ENCODE measurements at regions not wholly inside any gene's neighbourhood (a gene's known extent, or its start where the extent isn't known, plus 50 kb on each side); places are given as distances from the start of the nearest gene placed in this dataset.
A peak's percentile ranks its signal among the peaks of the same experiment; 100 is the strongest.

DNA sequence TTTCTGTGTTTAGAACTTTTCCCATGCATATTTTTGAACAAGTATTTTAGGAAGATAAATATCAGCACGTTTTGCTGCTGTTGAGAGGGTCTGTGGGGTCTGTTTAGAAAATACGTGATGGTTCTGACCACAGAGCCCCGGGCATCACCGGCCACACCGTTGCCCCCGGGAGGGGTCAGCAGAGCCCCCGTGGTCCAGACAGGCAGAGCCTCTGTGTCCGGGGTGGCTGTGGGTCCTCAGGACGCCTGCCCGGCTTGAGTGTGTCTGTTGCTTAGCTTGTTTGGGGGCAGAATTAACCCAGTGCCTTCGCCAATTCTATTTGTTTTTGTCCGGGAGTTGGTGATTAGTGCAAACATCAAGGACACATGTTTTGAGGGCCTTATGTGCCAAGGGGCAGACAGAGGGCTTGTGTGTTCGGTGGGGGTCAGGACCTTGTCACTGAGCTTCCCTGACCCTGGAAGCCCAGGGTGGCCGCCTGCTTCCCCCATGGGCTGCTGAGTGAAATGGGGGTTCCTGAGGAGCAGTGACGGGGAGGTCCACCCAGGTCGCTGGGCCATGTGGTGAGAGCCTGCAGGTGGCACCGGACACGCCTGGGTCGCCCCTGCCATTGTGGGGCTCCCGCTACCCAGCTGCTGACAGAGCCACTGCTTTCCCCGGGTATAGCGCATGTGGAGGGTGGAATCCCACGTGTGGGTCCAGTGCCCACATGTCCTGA lies 122.2 kb downstream of the SIK1 start:
- no peaks in the 10 kb centered on the region for H4K20me1 ChIP-seq (ENCODE audit: low read depth)
- no peaks in the 10 kb centered on the region for H3K79me2 ChIP-seq (ENCODE audit: low read depth)
- Mint-ChIP-seq H3K36me3 (no peaks in the 10 kb centered on the region), H3K9me3 (no peaks in the 10 kb centered on the region), H3K4me3 (no peak overlapping the region), H3K27ac (peak overlapping the region; percentile 51), H3K4me1 (peaks cover 28% of the 10 kb centered on the region), H3K27me3 (ENCODE audit: insufficient read depth, low read depth) (peaks cover 4% of the 10 kb centered on the region)
- H2AFZ ChIP-seq (replicated peaks): no peak overlapping the region
- H3K27me3 ChIP-seq: no peaks in the 10 kb centered on the region
- H3K4me1 ChIP-seq: no peaks in the 10 kb centered on the region
- TF ChIP-seq CTCF (IDR thresholded peaks at IDR 0.05): no peak
- TF ChIP-seq EZH2phosphoT487 (IDR thresholded peaks at IDR 0.05): no peak
- no peak for TF ChIP-seq EZH2 (IDR thresholded peaks at IDR 0.05)
- no peak overlapping the region for H3K9ac ChIP-seq
- no peak for DNase-seq (ENCODE audit: low spot score)
- H3K36me3 ChIP-seq: no peaks in the 10 kb centered on the region
- H3K27ac ChIP-seq: no peak overlapping the region
- no peak overlapping the region for H3K4me3 ChIP-seq
- H3K4me2 ChIP-seq: no peak overlapping the region
- H3F3A ChIP-seq (ENCODE audit: low read depth): no peaks in the 10 kb centered on the region
- no peaks in the 10 kb centered on the region for H3K9me3 ChIP-seq (ENCODE audit: low read depth)

DNA sequence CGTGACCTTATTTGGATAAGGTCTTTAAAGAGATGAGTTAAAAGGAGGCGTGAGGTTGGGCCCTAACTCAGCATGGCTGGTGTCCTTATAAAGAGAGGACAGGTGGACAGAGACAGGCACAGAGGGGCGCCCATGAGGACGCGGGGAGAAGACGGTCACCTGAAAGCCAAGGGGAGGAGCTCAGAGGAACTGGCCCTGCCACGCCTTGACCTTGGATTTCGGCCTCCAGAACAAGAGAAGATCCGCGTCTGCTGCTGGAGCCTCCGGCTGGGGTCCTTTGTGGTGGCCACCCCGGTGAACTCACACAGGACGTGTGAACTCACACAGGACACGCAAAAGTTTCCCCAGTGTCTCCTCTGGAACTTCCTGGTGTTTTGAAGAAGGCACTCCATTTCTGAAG lies 122.7 kb downstream of the SIK1 start:
- no peaks in the 10 kb centered on the region for H3K9me3 ChIP-seq (ENCODE audit: low read depth)
- no peaks in the 10 kb centered on the region for H4K20me1 ChIP-seq (ENCODE audit: low read depth)
- TF ChIP-seq CTCF (IDR thresholded peaks at IDR 0.05) (no peak), EZH2phosphoT487 (IDR thresholded peaks at IDR 0.05) (no peak), EZH2 (IDR thresholded peaks at IDR 0.05) (no peak)
- H2AFZ ChIP-seq (replicated peaks): no peak overlapping the region
- H3K27me3 ChIP-seq: no peaks in the 10 kb centered on the region
- Mint-ChIP-seq H3K27ac (peak overlapping the region; percentile 51), H3K4me3 (no peak overlapping the region), H3K4me1 (peaks cover 31% of the 10 kb centered on the region), H3K36me3 (no peaks in the 10 kb centered on the region), H3K27me3 (ENCODE audit: insufficient read depth, low read depth) (peaks cover 4% of the 10 kb centered on the region), H3K9me3 (no peaks in the 10 kb centered on the region)
- no peaks in the 10 kb centered on the region for H3F3A ChIP-seq (ENCODE audit: low read depth)
- no peak overlapping the region for H3K4me3 ChIP-seq
- no peak overlapping the region for H3K9ac ChIP-seq
- H3K79me2 ChIP-seq (ENCODE audit: low read depth): no peaks in the 10 kb centered on the region
- H3K27ac ChIP-seq: no peak overlapping the region
- H3K4me2 ChIP-seq: no peak overlapping the region
- no peaks in the 10 kb centered on the region for H3K4me1 ChIP-seq
- no peaks in the 10 kb centered on the region for H3K36me3 ChIP-seq
- DNase-seq (ENCODE audit: low spot score): no peak

DNA sequence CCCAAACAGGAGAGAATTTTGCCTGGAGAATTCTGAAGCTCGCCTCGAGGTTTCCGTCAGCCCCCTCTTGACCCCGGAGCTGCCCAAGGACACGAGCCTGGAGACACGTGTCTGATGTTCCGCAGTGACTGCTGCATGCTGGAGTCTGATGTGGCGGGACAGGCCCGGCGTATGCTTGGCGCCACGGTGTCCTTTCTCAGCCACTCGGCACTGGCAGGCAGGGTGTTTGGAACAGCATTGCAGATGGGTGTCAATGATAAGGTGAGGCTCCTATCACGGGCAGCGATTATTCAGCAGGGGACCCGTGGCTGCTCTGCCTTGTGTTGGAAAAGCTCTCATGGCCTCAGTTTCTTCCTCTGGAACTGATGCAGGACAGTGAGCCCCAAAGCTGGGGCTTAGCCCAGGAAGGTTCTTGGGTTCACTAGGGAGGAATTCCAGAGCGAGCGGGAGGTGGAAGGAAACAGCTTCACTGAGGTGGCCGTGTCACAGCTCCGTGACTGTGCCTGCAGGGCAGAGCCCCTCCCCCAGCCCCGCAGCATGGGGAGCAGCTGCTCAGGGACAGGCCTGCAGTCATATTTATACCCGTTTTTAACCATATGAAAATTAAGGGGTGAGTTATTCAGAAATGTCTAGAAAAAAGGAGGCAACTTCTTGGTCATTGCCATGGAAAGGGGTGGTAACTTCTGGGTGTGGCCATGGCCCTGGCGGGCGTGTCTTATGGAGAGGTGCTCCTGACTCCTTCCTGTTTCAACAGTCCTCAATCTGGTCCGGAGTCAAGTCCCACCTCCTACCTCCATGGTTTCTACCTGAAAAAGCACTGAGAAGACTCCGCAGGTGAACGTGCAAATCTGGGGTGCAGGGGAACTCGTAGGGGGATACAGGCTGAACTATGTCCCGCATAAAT lies 123.4 kb downstream of the SIK1 start:
- Histone ChIP-seq H3K4me1 (no peaks in the 10 kb centered on the region), H4K20me1 (ENCODE audit: low read depth) (no peaks in the 10 kb centered on the region), H2AFZ (replicated peaks) (no peak overlapping the region), H3K79me2 (ENCODE audit: low read depth) (no peaks in the 10 kb centered on the region), H3K9ac (no peak overlapping the region), H3K36me3 (no peaks in the 10 kb centered on the region), H3K27me3 (no peaks in the 10 kb centered on the region), H3F3A (ENCODE audit: low read depth) (no peaks in the 10 kb centered on the region), H3K27ac (no peak overlapping the region), H3K9me3 (ENCODE audit: low read depth) (no peaks in the 10 kb centered on the region), H3K4me2 (no peak overlapping the region), H3K4me3 (no peak overlapping the region)
- DNase-seq (ENCODE audit: low spot score): no peak
- peaks cover 1% of the 10 kb centered on the region for H3K9me3 Mint-ChIP-seq
- no peaks in the 10 kb centered on the region for H3K36me3 Mint-ChIP-seq
- H3K27me3 Mint-ChIP-seq (ENCODE audit: insufficient read depth, low read depth): peaks cover 10% of the 10 kb centered on the region
- H3K27ac Mint-ChIP-seq: peak overlapping the region; percentile 51
- no peak overlapping the region for H3K4me3 Mint-ChIP-seq
- TF ChIP-seq EZH2phosphoT487 (IDR thresholded peaks at IDR 0.05): no peak
- no peak for TF ChIP-seq EZH2 (IDR thresholded peaks at IDR 0.05)
- TF ChIP-seq CTCF (IDR thresholded peaks at IDR 0.05): no peak
- H3K4me1 Mint-ChIP-seq: peaks cover 37% of the 10 kb centered on the region
